ENCODE measurements at regions not wholly inside any gene's neighbourhood (a gene's known extent, or its start where the extent isn't known, plus 50 kb on each side); places are given as distances from the start of the nearest gene placed in this dataset.
A peak's percentile ranks its signal among the peaks of the same experiment; 100 is the strongest.

DNA sequence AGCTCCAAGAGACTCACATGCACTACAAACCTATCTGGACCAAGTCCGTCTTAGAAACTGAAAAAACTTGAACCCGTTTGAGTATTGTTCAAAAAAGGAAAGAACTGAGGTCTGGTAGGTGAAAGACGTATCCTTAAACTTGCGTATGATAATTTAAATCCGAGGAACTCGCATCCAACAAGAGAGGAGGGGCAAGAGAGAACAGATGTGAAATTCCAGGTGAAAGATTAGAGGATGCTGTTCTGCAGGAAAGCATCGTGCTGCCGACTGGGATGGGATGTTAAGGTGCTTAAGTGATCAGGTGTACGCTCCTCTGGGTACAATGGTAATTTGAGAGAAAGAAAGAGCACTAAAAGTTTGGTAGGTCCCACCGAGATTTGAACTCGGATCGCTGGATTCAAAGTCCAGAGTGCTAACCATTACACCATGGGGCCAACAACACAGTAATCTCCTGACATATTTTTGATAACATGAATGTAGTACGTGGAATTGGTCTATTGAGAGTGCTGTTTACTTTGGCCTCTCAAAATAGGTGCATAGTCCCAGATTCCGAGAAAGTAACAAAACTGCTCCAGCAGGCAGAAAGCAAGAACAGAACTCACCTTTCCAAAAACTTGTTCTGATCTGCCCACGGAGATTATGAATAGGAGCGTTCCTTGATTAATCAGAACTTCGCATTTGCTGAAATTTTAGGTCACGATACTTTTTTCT lies 53.5 kb upstream of the BTN3A2 start:
- ChIA-PET CTCF (no interaction called here), POLR2A (interaction anchor here (0.6 kb wide), 1 partner anchor 22 kb away, joined by 3 read pairs; no protein-coding TSS in a partner anchor)
- in situ Hi-C loops (cut with HindIII; ENCODE audit: low pct_unique_long_range_greater_than_20kb, low sequenced_read_pairs), result no loop called here
- intact Hi-C loops (cut with micrococcal nuclease; ENCODE audit: unreplicated experiment), result no loop called here
- ATAC-seq (peak; percentile 79), DNase-seq (ENCODE audit: low read depth, low spot score) (no peak)
- Histone ChIP-seq H3K9me3 (ENCODE audit: control insufficient read depth, insufficient read depth, low read depth, low read length) (no peaks in the 10 kb centered on the region), H3K27me3 (ENCODE audit: control insufficient read depth, insufficient read depth, low read length) (no peaks in the 10 kb centered on the region), H3K4me3 (ENCODE audit: low read depth in 2 of 2, low read length in 2 of 2) (peak overlapping the region; percentile 56 to 92), H3K36me3 (ENCODE audit: control insufficient read depth, insufficient read depth, low read length) (no peaks in the 10 kb centered on the region), H3K4me1 (ENCODE audit: control insufficient read depth, insufficient read depth, low read length) (peaks cover 9% of the 10 kb centered on the region), H3K27ac (ENCODE audit: low read length) (peak overlapping the region; percentile 69)
- TF ChIP-seq POLR2AphosphoS5 (IDR thresholded peaks at IDR 0.05; ENCODE audit: low read depth, low read length), result peak; percentile 20; the same call in 1 of the 2 replicates
- TF ChIP-seq TCF7L2 (IDR thresholded peaks at IDR 0.05; ENCODE audit: low read depth, low read length), result no peak
- BruUV-seq (replicated peaks), result no TSS peak

DNA sequence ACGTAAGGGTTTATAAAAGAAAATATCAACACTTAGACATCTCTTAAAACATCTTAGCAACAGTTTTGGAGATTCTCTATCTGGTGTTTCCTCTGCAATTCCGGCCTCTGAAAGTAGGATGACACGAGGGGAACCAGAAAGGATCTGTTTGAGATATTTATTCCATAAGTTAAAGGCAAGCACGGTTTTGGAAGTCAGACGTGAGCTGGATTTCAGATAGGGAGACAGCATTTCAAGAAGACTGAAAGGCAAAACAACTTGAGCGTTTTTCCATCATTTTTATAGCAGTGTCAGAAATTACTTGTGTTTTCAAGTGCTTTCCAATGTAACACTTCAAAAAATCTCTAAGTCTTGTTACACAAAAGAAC lies 52.9 kb upstream of the BTN3A2 start:
- no peaks in the 10 kb centered on the region for H3K36me3 ChIP-seq (ENCODE audit: control insufficient read depth, insufficient read depth, low read length)
- H3K9me3 ChIP-seq (ENCODE audit: control insufficient read depth, insufficient read depth, low read depth, low read length), result no peaks in the 10 kb centered on the region
- H3K4me3 ChIP-seq (ENCODE audit: low read depth in 2 of 2, low read length in 2 of 2), result peak overlapping the region; percentile 56 to 92
- CTCF ChIA-PET, result no interaction called here
- H3K27me3 ChIP-seq (ENCODE audit: control insufficient read depth, insufficient read depth, low read length), result no peaks in the 10 kb centered on the region
- BruUV-seq (replicated peaks), result no TSS peak
- intact Hi-C loops (cut with micrococcal nuclease; ENCODE audit: unreplicated experiment) (no loop called here), in situ Hi-C loops (cut with HindIII; ENCODE audit: low pct_unique_long_range_greater_than_20kb, low sequenced_read_pairs) (no loop called here)
- peak overlapping the region; percentile 69; the same call in 1 of the 2 replicates for H3K27ac ChIP-seq (ENCODE audit: low read length)
- ATAC-seq, result no peak
- POLR2A ChIA-PET, result no interaction called here
- H3K4me1 ChIP-seq (ENCODE audit: control insufficient read depth, insufficient read depth, low read length), result peaks cover 9% of the 10 kb centered on the region
- DNase-seq (ENCODE audit: low read depth, low spot score), result no peak
- TF ChIP-seq SIN3A (IDR thresholded peaks at IDR 0.05; ENCODE audit: borderline replicate concordance, insufficient read depth, low read depth, low read length) (no peak), POLR2AphosphoS5 (IDR thresholded peaks at IDR 0.05; ENCODE audit: low read depth, low read length) (no peak), TCF7L2 (IDR thresholded peaks at IDR 0.05; ENCODE audit: low read depth, low read length) (no peak)
- TF ChIP-seq, protein P1, sequence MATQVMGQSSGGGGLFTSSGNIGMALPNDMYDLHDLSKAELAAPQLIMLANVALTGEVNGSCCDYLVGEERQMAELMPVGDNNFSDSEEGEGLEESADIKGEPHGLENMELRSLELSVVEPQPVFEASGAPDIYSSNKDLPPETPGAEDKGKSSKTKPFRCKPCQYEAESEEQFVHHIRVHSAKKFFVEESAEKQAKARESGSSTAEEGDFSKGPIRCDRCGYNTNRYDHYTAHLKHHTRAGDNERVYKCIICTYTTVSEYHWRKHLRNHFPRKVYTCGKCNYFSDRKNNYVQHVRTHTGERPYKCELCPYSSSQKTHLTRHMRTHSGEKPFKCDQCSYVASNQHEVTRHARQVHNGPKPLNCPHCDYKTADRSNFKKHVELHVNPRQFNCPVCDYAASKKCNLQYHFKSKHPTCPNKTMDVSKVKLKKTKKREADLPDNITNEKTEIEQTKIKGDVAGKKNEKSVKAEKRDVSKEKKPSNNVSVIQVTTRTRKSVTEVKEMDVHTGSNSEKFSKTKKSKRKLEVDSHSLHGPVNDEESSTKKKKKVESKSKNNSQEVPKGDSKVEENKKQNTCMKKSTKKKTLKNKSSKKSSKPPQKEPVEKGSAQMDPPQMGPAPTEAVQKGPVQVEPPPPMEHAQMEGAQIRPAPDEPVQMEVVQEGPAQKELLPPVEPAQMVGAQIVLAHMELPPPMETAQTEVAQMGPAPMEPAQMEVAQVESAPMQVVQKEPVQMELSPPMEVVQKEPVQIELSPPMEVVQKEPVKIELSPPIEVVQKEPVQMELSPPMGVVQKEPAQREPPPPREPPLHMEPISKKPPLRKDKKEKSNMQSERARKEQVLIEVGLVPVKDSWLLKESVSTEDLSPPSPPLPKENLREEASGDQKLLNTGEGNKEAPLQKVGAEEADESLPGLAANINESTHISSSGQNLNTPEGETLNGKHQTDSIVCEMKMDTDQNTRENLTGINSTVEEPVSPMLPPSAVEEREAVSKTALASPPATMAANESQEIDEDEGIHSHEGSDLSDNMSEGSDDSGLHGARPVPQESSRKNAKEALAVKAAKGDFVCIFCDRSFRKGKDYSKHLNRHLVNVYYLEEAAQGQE (IDR thresholded peaks at IDR 0.05; ENCODE audit: insufficient read depth in 1 of 2, low read depth in 2 of 2, low read length in 1 of 2), result no peak
- TF ChIP-seq, protein P2, sequence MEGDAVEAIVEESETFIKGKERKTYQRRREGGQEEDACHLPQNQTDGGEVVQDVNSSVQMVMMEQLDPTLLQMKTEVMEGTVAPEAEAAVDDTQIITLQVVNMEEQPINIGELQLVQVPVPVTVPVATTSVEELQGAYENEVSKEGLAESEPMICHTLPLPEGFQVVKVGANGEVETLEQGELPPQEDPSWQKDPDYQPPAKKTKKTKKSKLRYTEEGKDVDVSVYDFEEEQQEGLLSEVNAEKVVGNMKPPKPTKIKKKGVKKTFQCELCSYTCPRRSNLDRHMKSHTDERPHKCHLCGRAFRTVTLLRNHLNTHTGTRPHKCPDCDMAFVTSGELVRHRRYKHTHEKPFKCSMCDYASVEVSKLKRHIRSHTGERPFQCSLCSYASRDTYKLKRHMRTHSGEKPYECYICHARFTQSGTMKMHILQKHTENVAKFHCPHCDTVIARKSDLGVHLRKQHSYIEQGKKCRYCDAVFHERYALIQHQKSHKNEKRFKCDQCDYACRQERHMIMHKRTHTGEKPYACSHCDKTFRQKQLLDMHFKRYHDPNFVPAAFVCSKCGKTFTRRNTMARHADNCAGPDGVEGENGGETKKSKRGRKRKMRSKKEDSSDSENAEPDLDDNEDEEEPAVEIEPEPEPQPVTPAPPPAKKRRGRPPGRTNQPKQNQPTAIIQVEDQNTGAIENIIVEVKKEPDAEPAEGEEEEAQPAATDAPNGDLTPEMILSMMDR (IDR thresholded peaks at IDR 0.05), result no peak
